ENCODE measurements at regions not wholly inside any gene's neighbourhood (a gene's known extent, or its start where the extent isn't known, plus 50 kb on each side); places are given as distances from the start of the nearest gene placed in this dataset.
"Not testable (repeated sequence)": the region's sequence is repeated elsewhere in the genome, so short reads cannot be mapped to it uniquely, and the experiment has no call there.

GRCh38 chr13:110045919-110046318, 259.5 kb upstream of the IRS2 start:
- no peak for TF ChIP-seq CTCF (conservative IDR thresholded peaks at IDR 0.05; ENCODE audit: low read length)
- DNase-seq (ENCODE audit: low read depth): no peak
- H3K4me3 ChIP-seq (ENCODE audit: low read length): no peak overlapping the region

GRCh38 chr13:110045202-110045601, 258.8 kb upstream of the IRS2 start:
- no peak for TF ChIP-seq CTCF (conservative IDR thresholded peaks at IDR 0.05; ENCODE audit: low read length)
- DNase-seq (ENCODE audit: low read depth): no peak
- no peak overlapping the region for H3K4me3 ChIP-seq (ENCODE audit: low read length)

DNA sequence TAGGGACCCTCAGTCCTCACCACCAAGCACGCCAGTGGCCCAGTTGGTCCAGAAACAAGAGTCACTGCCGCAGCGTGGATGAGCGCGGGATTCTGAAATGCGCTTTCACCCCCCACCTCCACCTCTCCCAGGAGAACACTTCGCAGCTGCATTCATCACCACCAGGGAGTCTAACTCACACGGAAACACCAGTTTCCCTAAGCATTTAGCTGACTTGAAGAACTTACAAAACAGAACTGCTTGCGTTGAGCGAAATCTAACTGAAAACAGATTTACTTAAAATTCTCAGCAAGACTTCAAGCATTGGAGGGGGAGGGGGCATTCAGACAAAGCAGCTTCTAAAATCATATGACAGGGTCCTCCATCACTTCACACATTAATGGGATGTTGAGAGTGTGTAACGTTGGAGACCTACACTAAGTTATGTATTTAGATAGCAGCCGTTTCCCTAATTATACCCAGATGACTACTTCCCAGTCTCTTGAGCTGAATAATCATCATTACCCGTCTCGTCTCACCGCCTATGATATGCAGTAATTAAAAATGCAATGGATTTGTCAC, 258.2 kb upstream of the IRS2 start:
- peak overlapping the region; percentile 40 for H3K4me3 ChIP-seq (ENCODE audit: low read length)
- peak; percentile 93 for DNase-seq (ENCODE audit: low read depth)
- peak; percentile 50 for TF ChIP-seq CTCF (conservative IDR thresholded peaks at IDR 0.05; ENCODE audit: low read length)

DNA sequence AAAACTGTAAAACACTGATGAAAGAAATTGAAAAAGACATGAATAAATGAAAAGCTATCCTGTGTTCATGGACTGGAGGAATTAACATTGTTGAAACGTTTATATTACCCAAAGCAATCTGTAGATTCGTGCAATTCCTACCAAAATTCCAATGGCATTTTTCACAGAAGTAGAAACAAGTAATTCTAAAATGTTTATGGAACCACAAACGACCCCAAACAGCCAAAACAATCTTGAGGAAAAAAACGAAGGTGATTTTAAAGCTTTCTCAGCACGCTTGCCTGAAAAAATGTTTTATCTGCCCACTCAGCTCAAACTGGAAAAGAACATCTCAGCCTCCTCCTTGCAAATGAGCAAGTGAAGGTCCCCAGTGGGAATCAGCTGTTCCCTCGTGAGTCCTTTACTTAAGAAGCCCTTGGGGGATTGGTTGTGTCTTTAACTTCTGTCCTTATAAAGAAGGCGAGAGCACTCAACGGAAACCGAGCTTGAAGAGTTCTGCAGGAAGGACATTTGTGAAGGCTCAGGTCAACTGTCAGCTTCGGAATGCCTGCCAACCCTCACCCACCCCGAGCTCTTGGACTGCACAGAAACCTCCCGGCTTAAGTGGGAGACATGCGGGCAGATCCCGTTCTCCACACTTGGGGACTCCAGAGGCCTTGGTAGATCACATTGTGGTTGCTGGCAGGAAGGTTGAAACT, 256.0 kb upstream of the IRS2 start:
- DNase-seq (ENCODE audit: low read depth): peak; percentile 88
- no peak for TF ChIP-seq CTCF (conservative IDR thresholded peaks at IDR 0.05; ENCODE audit: low read length)
- H3K4me3 ChIP-seq (ENCODE audit: low read length): no peak overlapping the region

DNA sequence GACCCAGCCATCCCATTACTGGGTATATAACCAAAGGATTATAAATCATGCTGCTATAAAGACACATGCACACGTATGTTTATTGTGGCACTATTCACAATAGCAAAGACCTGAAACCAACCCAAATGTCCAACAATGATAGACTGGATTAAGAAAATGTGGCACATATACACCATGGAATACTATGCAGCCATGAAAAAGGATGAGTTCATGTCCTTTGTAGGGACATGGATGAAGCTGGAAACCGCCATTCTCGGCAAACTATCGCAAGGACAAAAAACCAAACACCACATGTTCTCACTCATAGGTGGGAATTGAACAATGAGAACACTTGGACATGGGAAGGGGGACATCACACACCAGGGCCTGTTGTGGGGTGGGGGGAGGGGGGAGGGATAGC, 255.3 kb upstream of the IRS2 start:
- not testable (repeated sequence) for H3K4me3 ChIP-seq (ENCODE audit: low read length); DNase-seq (ENCODE audit: low read depth)

DNA sequence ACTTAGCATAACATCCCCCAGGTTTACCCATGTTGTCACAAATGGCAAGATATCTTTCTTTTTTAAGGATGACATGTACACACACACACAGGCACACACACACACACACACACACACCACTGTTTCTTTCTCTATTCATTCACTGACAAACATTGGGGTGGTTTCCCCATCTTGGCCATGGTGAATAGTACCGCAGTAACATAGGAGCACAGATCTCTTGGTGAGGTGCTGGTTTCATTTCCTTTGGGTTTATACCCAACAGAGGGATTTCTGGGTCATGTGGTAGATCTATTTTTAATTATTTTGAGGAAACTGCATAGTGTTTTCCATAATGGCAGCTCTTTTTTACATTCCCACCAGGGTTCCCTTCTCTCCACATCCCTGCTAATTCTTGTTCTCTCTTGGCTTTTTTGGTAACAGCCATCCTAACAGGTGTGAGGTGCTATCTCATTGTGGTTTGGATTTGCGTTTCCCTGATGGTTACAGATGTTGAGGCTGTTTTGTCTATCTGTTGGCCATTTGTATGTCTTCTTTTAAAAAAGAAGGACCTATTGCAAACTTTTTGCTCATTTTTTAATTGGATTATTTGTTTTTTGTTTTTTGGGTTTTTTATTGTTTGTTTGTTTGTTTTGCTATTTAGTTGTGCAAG, 251.7 kb upstream of the IRS2 start:
- no peak for TF ChIP-seq CTCF (conservative IDR thresholded peaks at IDR 0.05; ENCODE audit: low read length)
- no peak overlapping the region for H3K4me3 ChIP-seq (ENCODE audit: low read length)
- DNase-seq (ENCODE audit: low read depth): no peak

GRCh38 chr13:110036060-110036459, 249.7 kb upstream of the IRS2 start:
- no peak for TF ChIP-seq CTCF (conservative IDR thresholded peaks at IDR 0.05; ENCODE audit: low read length)
- DNase-seq (ENCODE audit: low read depth): no peak
- H3K4me3 ChIP-seq (ENCODE audit: low read length): no peak overlapping the region

All from AG10803 (cell line).